ENCODE measurements at regions not wholly inside any gene's neighbourhood (a gene's known extent, or its start where the extent isn't known, plus 50 kb on each side); places are given as distances from the start of the nearest gene placed in this dataset.

DNA sequence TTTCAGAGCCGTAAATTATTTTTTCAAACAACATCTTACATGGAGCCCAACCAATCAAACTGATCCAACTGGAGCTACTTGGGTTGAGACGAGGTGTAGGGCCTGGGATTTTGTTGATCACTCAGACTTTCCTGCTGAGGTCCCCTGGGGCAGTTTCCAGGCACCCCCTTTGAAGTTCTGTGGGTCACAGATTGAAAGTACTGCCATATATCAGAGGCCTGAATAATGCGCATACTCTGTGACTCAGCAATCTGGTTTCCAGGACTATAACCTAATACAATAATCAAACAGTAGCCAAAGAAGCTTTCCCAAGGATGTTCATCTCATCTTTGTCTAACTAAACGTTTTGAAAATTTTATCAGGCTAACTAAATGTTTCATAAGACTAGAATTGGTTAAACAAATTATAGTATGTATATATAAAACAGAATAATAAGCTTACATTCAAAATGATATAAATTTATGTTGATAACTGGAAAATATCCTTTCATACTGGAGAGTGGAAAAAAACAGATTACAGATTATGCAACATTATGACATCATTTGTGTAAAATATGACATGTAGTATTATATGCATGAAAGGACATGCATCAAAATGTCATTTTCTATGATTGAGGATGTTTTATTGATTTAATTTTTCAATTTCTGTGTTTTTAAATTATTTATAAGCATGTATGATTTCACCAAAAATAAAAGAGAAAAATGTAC is 617.1 kb downstream of the NTRK3 start:
- POLR2A ChIA-PET = no interaction called here
- Mint-ChIP-seq H3K4me3 (no peak overlapping the region), H3K9me3 (no peaks in the 10 kb centered on the region), H3K36me3 (ENCODE audit: low read depth) (no peaks in the 10 kb centered on the region), H3K27me3 (no peaks in the 10 kb centered on the region), H3K4me1 (no peaks in the 10 kb centered on the region), H3K27ac (no peak overlapping the region)
- CTCF ChIA-PET = no interaction called here
- DNase-seq = no peak

DNA sequence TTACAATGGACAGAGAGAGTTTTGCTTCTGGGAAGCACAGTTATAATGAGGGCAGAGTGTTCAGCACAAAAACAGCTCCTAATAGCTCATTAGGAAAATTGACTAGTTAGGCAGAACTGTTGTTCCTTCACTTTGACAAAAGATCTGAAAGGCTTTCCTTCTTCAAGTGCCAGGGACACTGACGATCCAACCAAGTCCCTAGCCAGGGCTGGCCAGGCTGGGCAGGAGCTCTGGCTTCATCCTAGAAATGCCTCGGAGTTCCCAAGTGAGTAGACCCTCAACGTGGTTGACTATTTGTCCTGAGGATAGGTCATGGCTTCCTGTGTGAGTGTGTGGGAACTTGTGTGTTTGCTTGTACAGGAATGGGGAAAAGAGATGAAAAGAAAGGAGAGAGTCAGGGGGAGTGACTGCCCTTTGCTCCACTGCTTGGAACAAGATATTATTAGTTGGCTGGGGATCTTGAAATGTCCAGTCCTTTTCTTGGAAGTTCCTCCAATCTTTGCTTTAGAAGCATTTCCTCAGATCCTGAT is 617.9 kb downstream of the NTRK3 start:
- no peak for DNase-seq
- Mint-ChIP-seq H3K9me3 (no peaks in the 10 kb centered on the region), H3K36me3 (ENCODE audit: low read depth) (no peaks in the 10 kb centered on the region), H3K4me3 (no peak overlapping the region), H3K4me1 (no peaks in the 10 kb centered on the region), H3K27me3 (no peaks in the 10 kb centered on the region), H3K27ac (no peak overlapping the region)
- CTCF ChIA-PET = no interaction called here
- POLR2A ChIA-PET = no interaction called here

DNA sequence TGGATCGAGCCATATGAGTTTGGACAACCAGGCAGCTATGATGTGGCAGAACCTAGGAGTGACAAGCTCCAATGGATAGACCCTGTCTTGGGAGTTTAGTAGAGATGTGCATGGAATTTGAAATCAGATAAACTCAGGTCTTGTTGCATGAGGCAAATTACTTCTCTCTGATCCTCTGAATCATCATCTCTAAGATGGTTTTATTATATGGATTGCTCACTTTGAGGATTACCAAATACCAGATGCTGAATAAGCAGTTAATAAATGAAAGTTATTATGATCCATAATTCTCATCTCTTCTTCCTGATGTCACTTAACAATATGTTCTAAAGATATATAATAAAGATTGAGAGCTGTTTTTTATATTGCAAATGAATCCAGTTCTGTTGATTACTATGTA is 622.2 kb downstream of the NTRK3 start:
- CTCF ChIA-PET = interaction anchor here (0.9 kb wide), 1 partner anchor 334 kb away, joined by 3 read pairs; no protein-coding TSS in a partner anchor

GRCh38 chr15:87633525-87633924 is 623.0 kb downstream of the NTRK3 start:
- ChIA-PET POLR2A (no interaction called here), CTCF (interaction anchor here (0.6 kb wide), 1 partner anchor 780 kb away, joined by 3 read pairs; no protein-coding TSS in a partner anchor)
- H3K4me1 Mint-ChIP-seq = no peaks in the 10 kb centered on the region
- no peak overlapping the region for H3K4me3 Mint-ChIP-seq
- DNase-seq = no peak
- H3K9me3 Mint-ChIP-seq = no peaks in the 10 kb centered on the region
- H3K27me3 Mint-ChIP-seq = no peaks in the 10 kb centered on the region
- H3K36me3 Mint-ChIP-seq (ENCODE audit: low read depth) = no peaks in the 10 kb centered on the region
- no peak overlapping the region for H3K27ac Mint-ChIP-seq

More for the DNA sequence above, 622.2 kb downstream of the NTRK3 start:
- POLR2A ChIA-PET = no interaction called here
- DNase-seq = no peak
- Mint-ChIP-seq H3K27me3 (no peaks in the 10 kb centered on the region), H3K27ac (no peak overlapping the region), H3K4me1 (no peaks in the 10 kb centered on the region), H3K9me3 (no peaks in the 10 kb centered on the region), H3K4me3 (no peak overlapping the region), H3K36me3 (ENCODE audit: low read depth) (no peaks in the 10 kb centered on the region)

DNA sequence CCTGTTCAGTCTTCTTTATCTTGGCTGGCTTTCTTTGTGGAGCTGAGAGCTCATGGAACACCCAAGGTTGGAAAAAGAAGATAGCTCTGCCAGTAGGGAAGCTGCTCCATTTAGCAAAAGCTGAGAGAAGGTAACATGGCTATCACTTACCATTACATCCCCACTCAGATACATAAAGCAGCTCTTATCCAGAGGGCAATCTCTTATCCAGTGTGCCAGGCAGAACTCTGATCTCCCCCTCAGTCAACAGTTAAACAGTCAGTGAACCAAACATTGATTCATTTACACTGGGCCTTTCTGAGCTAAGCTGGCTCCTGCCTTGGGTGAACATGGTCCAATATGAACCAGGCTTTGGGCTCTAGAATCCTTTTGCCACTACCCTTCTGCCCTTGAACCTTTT is 624.2 kb downstream of the NTRK3 start:
- ChIA-PET POLR2A (no interaction called here), CTCF (no interaction called here)
- no peak for DNase-seq
- Mint-ChIP-seq H3K9me3 (no peaks in the 10 kb centered on the region), H3K27ac (no peak overlapping the region), H3K36me3 (ENCODE audit: low read depth) (no peaks in the 10 kb centered on the region), H3K4me3 (no peak overlapping the region), H3K27me3 (no peaks in the 10 kb centered on the region), H3K4me1 (no peaks in the 10 kb centered on the region)

GRCh38 chr15:87631775-87632174 is 624.8 kb downstream of the NTRK3 start:
- POLR2A ChIA-PET = no interaction called here
- no peaks in the 10 kb centered on the region for H3K4me1 Mint-ChIP-seq
- no peak for DNase-seq
- H3K36me3 Mint-ChIP-seq (ENCODE audit: low read depth) = no peaks in the 10 kb centered on the region
- H3K27me3 Mint-ChIP-seq = no peaks in the 10 kb centered on the region
- H3K9me3 Mint-ChIP-seq = no peaks in the 10 kb centered on the region
- no peak overlapping the region for H3K27ac Mint-ChIP-seq
- H3K4me3 Mint-ChIP-seq = no peak overlapping the region
- CTCF ChIA-PET = interaction anchor here (1.4 kb wide), 1 partner anchor 47 kb away, joined by 3 read pairs; no protein-coding TSS in a partner anchor

DNA sequence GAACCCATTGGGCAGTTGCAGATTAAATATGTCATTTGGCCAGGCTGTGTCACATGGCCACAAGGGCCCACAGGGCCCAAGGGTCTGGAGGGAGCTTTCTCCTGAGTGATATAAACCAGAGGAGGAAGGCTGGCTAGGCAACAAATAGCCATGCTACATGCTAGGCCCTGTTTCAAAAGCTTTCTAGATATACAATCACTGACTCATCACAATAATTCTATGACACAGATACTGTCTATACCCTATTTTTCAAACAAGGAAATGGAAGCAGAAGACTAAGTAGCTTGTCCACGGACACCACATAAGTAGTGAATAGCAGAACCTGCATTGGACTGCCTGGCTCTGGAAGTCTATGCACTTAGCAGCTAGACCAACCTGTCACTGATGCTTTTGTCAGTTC is 625.4 kb downstream of the NTRK3 start:
- no peaks in the 10 kb centered on the region for H3K4me1 Mint-ChIP-seq
- DNase-seq = no peak
- CTCF ChIA-PET = interaction anchor here (0.6 to 1.4 kb wide), 2 partner anchors 46 to 247 kb away, joined by 3 read pairs; no protein-coding TSS in a partner anchor
- no peaks in the 10 kb centered on the region for H3K27me3 Mint-ChIP-seq
- POLR2A ChIA-PET = no interaction called here
- no peak overlapping the region for H3K27ac Mint-ChIP-seq
- H3K4me3 Mint-ChIP-seq = no peak overlapping the region
- no peaks in the 10 kb centered on the region for H3K36me3 Mint-ChIP-seq (ENCODE audit: low read depth)
- no peaks in the 10 kb centered on the region for H3K9me3 Mint-ChIP-seq

DNA sequence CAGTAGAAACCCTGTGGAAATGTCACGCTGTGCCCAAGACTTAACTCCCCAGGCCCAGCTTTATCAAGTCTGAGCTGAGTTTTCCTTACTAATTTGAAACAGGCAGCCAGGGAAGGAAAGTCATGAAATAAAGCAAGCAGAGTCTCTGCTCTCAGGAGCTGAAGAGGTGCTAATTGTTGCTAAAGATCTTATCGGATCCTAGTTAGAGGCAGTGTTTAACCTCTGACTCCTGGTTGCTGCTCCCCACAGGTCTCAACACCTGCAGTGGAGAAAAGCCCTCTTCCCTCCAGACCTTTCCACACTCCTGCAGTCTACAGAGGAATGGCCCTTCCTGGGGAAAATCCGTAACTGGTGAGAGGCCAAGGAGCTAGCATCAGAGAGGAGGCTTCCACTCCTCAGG is 628.2 kb downstream of the NTRK3 start:
- no peak overlapping the region for H3K27ac Mint-ChIP-seq
- ChIA-PET CTCF (no interaction called here), POLR2A (no interaction called here)
- no peaks in the 10 kb centered on the region for H3K27me3 Mint-ChIP-seq
- no peaks in the 10 kb centered on the region for H3K4me1 Mint-ChIP-seq
- DNase-seq = no peak
- H3K9me3 Mint-ChIP-seq = no peaks in the 10 kb centered on the region
- no peaks in the 10 kb centered on the region for H3K36me3 Mint-ChIP-seq (ENCODE audit: low read depth)
- no peak overlapping the region for H3K4me3 Mint-ChIP-seq

DNA sequence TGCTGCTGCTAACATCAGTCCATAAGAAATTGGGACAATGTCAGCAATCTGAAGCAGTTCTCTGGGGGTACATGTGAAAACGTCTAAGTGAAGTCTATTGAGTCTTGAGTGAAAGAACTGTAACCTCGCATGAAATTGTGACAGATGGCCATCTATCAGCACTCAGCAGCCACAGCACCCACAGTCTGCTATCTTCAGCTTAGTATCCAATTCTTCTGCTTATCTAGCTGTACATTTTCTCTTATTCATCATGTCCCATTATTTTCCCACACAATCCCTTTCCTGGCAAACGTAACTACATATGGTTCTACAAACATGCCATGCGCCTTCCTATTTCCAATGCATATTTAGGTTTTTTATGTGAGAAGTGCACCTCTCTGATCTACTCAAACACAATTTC is 629.7 kb downstream of the NTRK3 start:
- ChIA-PET CTCF (no interaction called here), POLR2A (no interaction called here)
- H3K9me3 Mint-ChIP-seq = no peaks in the 10 kb centered on the region
- H3K4me1 Mint-ChIP-seq = no peaks in the 10 kb centered on the region
- H3K4me3 Mint-ChIP-seq = no peak overlapping the region
- no peak overlapping the region for H3K27ac Mint-ChIP-seq
- H3K27me3 Mint-ChIP-seq = peaks cover 3% of the 10 kb centered on the region
- DNase-seq = no peak
- no peaks in the 10 kb centered on the region for H3K36me3 Mint-ChIP-seq (ENCODE audit: low read depth)

DNA sequence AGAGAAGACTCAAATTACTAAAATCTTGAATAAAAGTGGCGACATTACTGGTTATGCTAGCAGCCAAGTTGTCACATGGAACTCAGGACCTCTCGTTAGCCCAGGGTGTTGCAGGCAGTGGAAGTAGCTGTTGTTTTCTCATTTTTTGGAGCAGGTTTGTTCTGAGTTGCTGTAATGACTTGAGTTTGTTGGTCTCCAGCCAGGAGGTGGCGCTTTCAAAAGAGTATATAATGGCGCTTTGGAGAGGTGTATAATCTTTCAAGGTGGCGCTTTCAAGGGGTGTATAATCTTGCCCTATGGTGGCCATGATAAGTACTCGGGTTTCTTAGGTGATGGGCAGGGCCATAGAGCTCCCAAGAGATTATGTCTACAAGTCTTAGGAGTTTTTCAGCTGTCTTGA is 632.7 kb downstream of the NTRK3 start:
- Mint-ChIP-seq H3K27ac (no peak overlapping the region), H3K27me3 (peaks cover 3% of the 10 kb centered on the region), H3K36me3 (ENCODE audit: low read depth) (no peaks in the 10 kb centered on the region), H3K4me3 (no peak overlapping the region), H3K9me3 (no peaks in the 10 kb centered on the region), H3K4me1 (peaks cover under 1% of the 10 kb centered on the region)
- ChIA-PET POLR2A (no interaction called here), CTCF (no interaction called here)
- DNase-seq = peak; percentile 8

DNA sequence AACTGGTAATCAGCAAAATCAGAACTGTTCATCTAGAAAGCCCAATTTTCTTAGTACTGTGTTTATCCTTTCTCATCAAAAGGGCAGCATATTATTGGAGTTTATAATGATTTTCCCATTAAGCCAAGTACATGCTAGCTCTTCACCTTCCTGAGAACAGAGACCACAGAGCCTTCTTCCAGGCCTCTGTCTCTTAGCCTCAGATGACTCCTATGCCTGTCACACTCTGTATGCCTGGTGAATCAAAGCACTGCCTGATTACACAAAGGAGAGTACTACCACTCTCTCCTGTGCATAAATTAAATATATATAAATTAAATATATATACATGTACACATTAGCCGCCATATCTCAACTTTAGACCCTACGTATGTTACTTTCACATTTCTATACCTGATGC is 636.1 kb downstream of the NTRK3 start:
- no peak overlapping the region for H3K4me3 Mint-ChIP-seq
- H3K9me3 Mint-ChIP-seq = no peaks in the 10 kb centered on the region
- H3K27ac Mint-ChIP-seq = no peak overlapping the region
- peaks cover 3% of the 10 kb centered on the region for H3K27me3 Mint-ChIP-seq
- ChIA-PET POLR2A (no interaction called here), CTCF (interaction anchor here (1.2 kb wide), 1 partner anchor 32 kb away, joined by 3 read pairs; no protein-coding TSS in a partner anchor)
- DNase-seq = no peak
- no peaks in the 10 kb centered on the region for H3K36me3 Mint-ChIP-seq (ENCODE audit: low read depth)
- peaks cover 2% of the 10 kb centered on the region for H3K4me1 Mint-ChIP-seq

DNA sequence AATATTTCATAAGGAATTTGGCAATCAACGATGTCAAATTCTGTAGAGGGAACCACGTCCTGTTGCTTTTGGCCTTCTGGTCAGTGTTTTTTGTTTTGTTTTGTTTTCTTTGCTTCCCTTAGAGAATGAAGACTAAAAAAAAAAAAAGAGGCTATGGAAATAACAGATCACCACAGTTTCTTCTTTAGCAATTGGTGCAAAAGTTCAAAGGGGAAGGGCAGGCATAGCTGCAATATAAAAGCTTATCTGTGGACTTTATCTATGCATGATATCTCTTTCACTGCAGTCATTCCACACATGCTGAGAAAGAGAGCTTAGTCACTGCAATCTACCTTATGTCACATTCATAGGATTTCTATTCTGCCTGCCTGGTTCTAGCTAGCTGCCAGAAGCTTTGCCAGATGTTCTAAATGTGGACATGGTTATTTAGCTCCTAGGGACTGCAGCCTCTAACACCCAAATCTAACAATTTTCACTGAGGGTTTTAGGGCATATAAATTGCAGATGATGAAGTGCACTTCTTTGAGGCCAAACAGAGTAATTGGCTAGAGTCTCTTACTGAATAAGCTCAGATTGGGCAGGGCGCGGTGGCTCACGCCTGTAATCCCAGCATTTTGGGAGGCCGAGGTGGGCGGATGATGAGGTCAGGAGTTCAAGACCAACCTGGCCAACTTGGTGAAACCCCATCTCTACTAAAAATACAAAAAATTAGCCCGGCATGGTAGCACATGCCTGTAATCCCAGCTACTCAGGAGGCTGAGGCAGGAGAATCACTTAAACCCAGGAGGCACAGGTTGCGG is 637.2 kb downstream of the NTRK3 start:
- peaks cover 3% of the 10 kb centered on the region for H3K27me3 Mint-ChIP-seq
- no peaks in the 10 kb centered on the region for H3K9me3 Mint-ChIP-seq
- DNase-seq = no peak
- ChIA-PET POLR2A (no interaction called here), CTCF (interaction anchor here (1.2 kb wide), 1 partner anchor 33 kb away, joined by 3 read pairs; no protein-coding TSS in a partner anchor)
- H3K36me3 Mint-ChIP-seq (ENCODE audit: low read depth) = no peaks in the 10 kb centered on the region
- H3K4me3 Mint-ChIP-seq = no peak overlapping the region
- H3K27ac Mint-ChIP-seq = no peak overlapping the region
- H3K4me1 Mint-ChIP-seq = peaks cover 2% of the 10 kb centered on the region

GRCh38 chr15:87618203-87618725 is 638.3 kb downstream of the NTRK3 start:
- H3K4me1 Mint-ChIP-seq = peaks cover 2% of the 10 kb centered on the region
- H3K27ac Mint-ChIP-seq = no peak overlapping the region
- no peaks in the 10 kb centered on the region for H3K36me3 Mint-ChIP-seq (ENCODE audit: low read depth)
- H3K27me3 Mint-ChIP-seq = peaks cover 3% of the 10 kb centered on the region
- DNase-seq = no peak
- no peaks in the 10 kb centered on the region for H3K9me3 Mint-ChIP-seq
- ChIA-PET CTCF (no interaction called here), POLR2A (no interaction called here)
- H3K4me3 Mint-ChIP-seq = no peak overlapping the region
